ENCODE measurements at regions not wholly inside any gene's neighbourhood (a gene's known extent, or its start where the extent isn't known, plus 50 kb on each side); places are given as distances from the start of the nearest gene placed in this dataset.

DNA sequence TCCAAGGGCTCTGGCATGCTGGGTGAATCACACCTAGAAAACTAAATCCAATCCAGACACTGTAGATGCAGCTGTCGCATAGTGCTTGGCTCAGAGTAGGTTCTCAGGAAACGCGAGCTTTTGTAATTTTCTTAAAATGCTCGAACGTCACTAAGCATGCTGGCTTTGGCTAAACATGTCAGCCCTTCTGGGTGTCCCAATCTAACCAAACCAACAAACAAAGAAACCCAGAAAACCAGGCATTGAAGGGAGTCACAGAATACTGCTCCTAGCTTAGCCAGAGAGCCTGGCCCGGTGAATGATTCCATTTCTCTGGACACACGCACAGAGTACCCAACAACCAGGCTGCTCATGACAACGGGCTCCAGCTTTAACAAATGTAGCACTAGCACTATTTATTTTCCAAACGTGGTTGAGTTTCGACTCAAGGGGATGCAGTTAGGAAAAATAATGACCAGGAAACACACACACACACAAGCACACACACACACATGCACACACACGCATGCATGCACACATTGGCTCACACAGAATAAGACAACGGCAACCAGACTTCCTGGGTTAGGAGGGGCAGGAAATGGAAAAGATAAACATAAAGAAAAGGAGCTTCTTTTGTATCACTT lies 492.6 kb downstream of the MIAT start:
- no peak overlapping the region for H3K18ac ChIP-seq (ENCODE audit: low read length)
- no peaks in the 10 kb centered on the region for H3K79me1 ChIP-seq (ENCODE audit: low read length)
- no peak overlapping the region for H2AK5ac ChIP-seq (ENCODE audit: low read length)
- H2BK120ac ChIP-seq (ENCODE audit: low read depth, low read length) = no peak overlapping the region
- H2BK15ac ChIP-seq (replicated peaks; ENCODE audit: low read depth) = no peak overlapping the region
- no peak overlapping the region for H3K4me2 ChIP-seq (ENCODE audit: low read length)
- no peak overlapping the region for H3K27ac ChIP-seq (ENCODE audit: low read depth, low read length)
- no peak overlapping the region for H3K23ac ChIP-seq (ENCODE audit: low read length)
- H3K27me3 ChIP-seq (ENCODE audit: insufficient read depth, low read length, poor library complexity) = no peaks in the 10 kb centered on the region
- no peaks in the 10 kb centered on the region for H3K36me3 ChIP-seq (ENCODE audit: control insufficient read depth, insufficient read depth, low read length)
- H3K79me2 ChIP-seq (ENCODE audit: control insufficient read depth, insufficient read depth, low read length) = no peaks in the 10 kb centered on the region
- H3K56ac ChIP-seq (ENCODE audit: low read length) = no peak overlapping the region
- no peak overlapping the region for H3K4ac ChIP-seq (ENCODE audit: low read depth, low read length)
- no peak overlapping the region for H4K5ac ChIP-seq (ENCODE audit: low read length)
- H3K4me1 ChIP-seq (ENCODE audit: control insufficient read depth, low read depth, low read length) = no peaks in the 10 kb centered on the region
- DNase-seq = no peak
- no peak overlapping the region for H4K8ac ChIP-seq (ENCODE audit: low read depth, low read length)
- H2BK5ac ChIP-seq (ENCODE audit: low read length) = no peak overlapping the region
- H3K4me3 ChIP-seq (ENCODE audit: low read length) = no peak overlapping the region
- WGBS (ENCODE audit: extremely low coverage, insufficient coverage, low lambda C conversion rate) = no CpG with 5 or more reads among the region's 12 CpGs
- no peak overlapping the region for H3K9ac ChIP-seq (ENCODE audit: low read length)

DNA sequence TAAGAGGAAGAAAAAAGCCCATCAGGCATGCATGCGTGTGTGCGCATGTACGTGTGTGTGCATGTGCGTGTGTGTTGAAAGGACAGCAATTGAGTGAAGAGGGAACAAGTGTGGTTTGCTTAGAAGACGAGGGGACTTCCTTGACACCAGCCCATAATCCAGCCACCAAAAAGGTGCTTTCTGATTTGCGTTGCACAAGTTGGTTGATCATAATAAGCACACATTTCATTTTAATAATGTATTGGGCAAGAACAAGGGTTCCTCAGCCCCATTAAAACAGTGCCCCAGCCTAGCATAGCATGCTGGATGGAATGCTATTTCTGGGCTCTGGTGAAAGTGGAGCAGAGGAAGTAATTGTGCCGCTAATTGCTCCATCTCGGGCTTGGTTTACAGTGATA lies 493.2 kb downstream of the MIAT start:
- Histone ChIP-seq H3K79me1 (ENCODE audit: low read length) (no peaks in the 10 kb centered on the region), H2BK5ac (ENCODE audit: low read length) (no peak overlapping the region), H3K4me3 (ENCODE audit: low read length) (no peak overlapping the region), H3K18ac (ENCODE audit: low read length) (no peak overlapping the region), H3K4me2 (ENCODE audit: low read length) (no peak overlapping the region), H3K79me2 (ENCODE audit: control insufficient read depth, insufficient read depth, low read length) (no peaks in the 10 kb centered on the region), H2BK15ac (replicated peaks; ENCODE audit: low read depth) (no peak overlapping the region), H3K4ac (ENCODE audit: low read depth, low read length) (no peak overlapping the region), H4K8ac (ENCODE audit: low read depth, low read length) (no peak overlapping the region), H3K4me1 (ENCODE audit: control insufficient read depth, low read depth, low read length) (no peaks in the 10 kb centered on the region), H3K27ac (ENCODE audit: low read depth, low read length) (no peak overlapping the region), H3K56ac (ENCODE audit: low read length) (no peak overlapping the region), H3K36me3 (ENCODE audit: control insufficient read depth, insufficient read depth, low read length) (no peaks in the 10 kb centered on the region), H3K23ac (ENCODE audit: low read length) (no peak overlapping the region), H4K5ac (ENCODE audit: low read length) (no peak overlapping the region), H2BK120ac (ENCODE audit: low read depth, low read length) (no peak overlapping the region), H2AK5ac (ENCODE audit: low read length) (no peak overlapping the region), H3K9ac (ENCODE audit: low read length) (no peak overlapping the region), H3K27me3 (ENCODE audit: insufficient read depth, low read length, poor library complexity) (no peaks in the 10 kb centered on the region)
- WGBS (ENCODE audit: extremely low coverage, insufficient coverage, low lambda C conversion rate) = no CpG with 5 or more reads among the region's 8 CpGs
- no peak for DNase-seq

DNA sequence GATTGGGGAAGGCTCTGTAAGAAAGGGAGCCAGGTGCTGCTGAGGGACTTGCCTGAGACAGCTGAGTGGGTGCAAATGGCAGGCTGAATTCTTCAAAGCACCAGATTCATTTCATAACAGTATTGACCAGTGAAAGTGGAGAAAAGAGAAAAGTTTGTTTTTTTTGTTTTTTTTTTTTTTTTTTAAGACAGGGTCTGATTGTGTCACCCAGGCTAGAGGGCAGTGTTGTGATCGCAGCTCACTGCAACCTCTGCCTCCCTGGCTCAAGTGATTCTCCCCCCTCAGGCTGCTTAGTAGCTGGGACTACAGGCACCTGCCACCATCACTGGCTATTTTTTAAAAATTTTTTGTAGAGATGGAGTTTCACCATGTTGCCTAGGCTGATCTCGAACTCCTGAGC lies 494.0 kb downstream of the MIAT start:
- Histone ChIP-seq H3K18ac (ENCODE audit: low read length) (no peak overlapping the region), H4K8ac (ENCODE audit: low read depth, low read length) (no peak overlapping the region), H3K23ac (ENCODE audit: low read length) (no peak overlapping the region), H3K9ac (ENCODE audit: low read length) (no peak overlapping the region), H2BK5ac (ENCODE audit: low read length) (no peak overlapping the region), H3K79me1 (ENCODE audit: low read length) (no peaks in the 10 kb centered on the region), H2BK15ac (replicated peaks; ENCODE audit: low read depth) (no peak overlapping the region), H2AK5ac (ENCODE audit: low read length) (no peak overlapping the region), H3K4me2 (ENCODE audit: low read length) (no peak overlapping the region), H3K4me1 (ENCODE audit: control insufficient read depth, low read depth, low read length) (no peaks in the 10 kb centered on the region), H3K27me3 (ENCODE audit: insufficient read depth, low read length, poor library complexity) (no peaks in the 10 kb centered on the region), H3K27ac (ENCODE audit: low read depth, low read length) (no peak overlapping the region), H3K4me3 (ENCODE audit: low read length) (no peak overlapping the region), H2BK120ac (ENCODE audit: low read depth, low read length) (no peak overlapping the region), H4K5ac (ENCODE audit: low read length) (no peak overlapping the region), H3K56ac (ENCODE audit: low read length) (no peak overlapping the region), H3K36me3 (ENCODE audit: control insufficient read depth, insufficient read depth, low read length) (no peaks in the 10 kb centered on the region), H3K4ac (ENCODE audit: low read depth, low read length) (no peak overlapping the region), H3K79me2 (ENCODE audit: control insufficient read depth, insufficient read depth, low read length) (no peaks in the 10 kb centered on the region)
- DNase-seq = peak; percentile 43
- no CpG with 5 or more reads among the region's 2 CpGs for WGBS (ENCODE audit: extremely low coverage, insufficient coverage, low lambda C conversion rate)

DNA sequence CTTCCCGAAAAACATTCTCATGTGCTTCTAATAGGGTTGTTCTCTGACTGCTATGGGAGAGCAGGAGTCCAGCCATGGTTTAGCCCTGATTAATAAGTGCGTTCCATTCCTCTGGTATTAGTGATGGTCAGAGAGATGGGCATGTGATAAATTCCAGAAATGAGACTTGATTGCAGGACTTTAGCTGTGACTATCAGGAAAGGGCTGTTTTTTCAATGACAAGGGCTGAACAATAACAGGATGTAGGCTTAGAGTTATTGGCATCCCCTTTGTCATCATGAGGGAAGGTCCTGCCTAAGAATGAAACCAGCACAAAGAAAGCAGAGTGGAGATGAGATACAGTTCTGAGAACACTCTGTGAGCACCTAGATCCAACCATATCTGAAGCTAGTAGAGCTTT lies 494.6 kb downstream of the MIAT start:
- no peak for DNase-seq
- no CpG with 5 or more reads among the region's 2 CpGs for WGBS (ENCODE audit: extremely low coverage, insufficient coverage, low lambda C conversion rate)
- no peaks in the 10 kb centered on the region for H3K79me2 ChIP-seq (ENCODE audit: control insufficient read depth, insufficient read depth, low read length)
- no peak overlapping the region for H2BK5ac ChIP-seq (ENCODE audit: low read length)
- no peaks in the 10 kb centered on the region for H3K27me3 ChIP-seq (ENCODE audit: insufficient read depth, low read length, poor library complexity)
- H3K23ac ChIP-seq (ENCODE audit: low read length) = no peak overlapping the region
- H3K27ac ChIP-seq (ENCODE audit: low read depth, low read length) = no peak overlapping the region
- no peak overlapping the region for H3K56ac ChIP-seq (ENCODE audit: low read length)
- H3K4ac ChIP-seq (ENCODE audit: low read depth, low read length) = no peak overlapping the region
- no peak overlapping the region for H3K9ac ChIP-seq (ENCODE audit: low read length)
- H3K79me1 ChIP-seq (ENCODE audit: low read length) = no peaks in the 10 kb centered on the region
- H2AK5ac ChIP-seq (ENCODE audit: low read length) = no peak overlapping the region
- H4K8ac ChIP-seq (ENCODE audit: low read depth, low read length) = no peak overlapping the region
- no peak overlapping the region for H3K18ac ChIP-seq (ENCODE audit: low read length)
- H3K4me2 ChIP-seq (ENCODE audit: low read length) = no peak overlapping the region
- H3K4me3 ChIP-seq (ENCODE audit: low read length) = no peak overlapping the region
- H3K4me1 ChIP-seq (ENCODE audit: control insufficient read depth, low read depth, low read length) = no peaks in the 10 kb centered on the region
- H2BK120ac ChIP-seq (ENCODE audit: low read depth, low read length) = no peak overlapping the region
- no peak overlapping the region for H2BK15ac ChIP-seq (replicated peaks; ENCODE audit: low read depth)
- H4K5ac ChIP-seq (ENCODE audit: low read length) = no peak overlapping the region
- H3K36me3 ChIP-seq (ENCODE audit: control insufficient read depth, insufficient read depth, low read length) = no peaks in the 10 kb centered on the region

DNA sequence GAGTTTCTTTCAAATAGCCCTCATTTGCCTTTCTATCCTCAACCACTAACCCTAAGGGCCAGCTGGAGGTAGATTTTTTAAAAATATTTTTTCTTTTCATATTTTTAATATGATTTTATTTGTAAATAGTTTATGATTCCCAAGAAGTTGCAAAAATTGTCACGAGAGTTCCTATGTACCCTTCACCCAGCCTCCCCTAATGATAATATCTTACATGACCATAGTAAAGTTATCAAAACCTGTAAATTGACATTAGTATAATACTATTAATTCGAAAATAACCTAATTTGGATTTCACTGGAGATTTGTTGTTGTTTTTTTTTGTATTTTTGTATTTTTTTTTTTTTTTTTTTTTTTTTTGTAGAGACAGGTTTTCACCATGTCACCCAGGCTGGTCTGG lies 495.5 kb downstream of the MIAT start:
- no peak overlapping the region for H2BK15ac ChIP-seq (replicated peaks; ENCODE audit: low read depth)
- H3K36me3 ChIP-seq (ENCODE audit: control insufficient read depth, insufficient read depth, low read length) = no peaks in the 10 kb centered on the region
- H2BK120ac ChIP-seq (ENCODE audit: low read depth, low read length) = no peak overlapping the region
- H3K23ac ChIP-seq (ENCODE audit: low read length) = no peak overlapping the region
- no peak overlapping the region for H4K5ac ChIP-seq (ENCODE audit: low read length)
- no peak overlapping the region for H3K9ac ChIP-seq (ENCODE audit: low read length)
- H3K79me2 ChIP-seq (ENCODE audit: control insufficient read depth, insufficient read depth, low read length) = no peaks in the 10 kb centered on the region
- no peak overlapping the region for H4K8ac ChIP-seq (ENCODE audit: low read depth, low read length)
- H3K27me3 ChIP-seq (ENCODE audit: insufficient read depth, low read length, poor library complexity) = no peaks in the 10 kb centered on the region
- no peaks in the 10 kb centered on the region for H3K4me1 ChIP-seq (ENCODE audit: control insufficient read depth, low read depth, low read length)
- no peak overlapping the region for H3K56ac ChIP-seq (ENCODE audit: low read length)
- H3K4me3 ChIP-seq (ENCODE audit: low read length) = no peak overlapping the region
- WGBS (ENCODE audit: extremely low coverage, insufficient coverage, low lambda C conversion rate) = no CpG with 5 or more reads among the region's 2 CpGs
- H3K18ac ChIP-seq (ENCODE audit: low read length) = no peak overlapping the region
- H3K4me2 ChIP-seq (ENCODE audit: low read length) = no peak overlapping the region
- H2BK5ac ChIP-seq (ENCODE audit: low read length) = no peak overlapping the region
- DNase-seq = no peak
- H3K27ac ChIP-seq (ENCODE audit: low read depth, low read length) = no peak overlapping the region
- no peak overlapping the region for H2AK5ac ChIP-seq (ENCODE audit: low read length)
- H3K79me1 ChIP-seq (ENCODE audit: low read length) = no peaks in the 10 kb centered on the region
- H3K4ac ChIP-seq (ENCODE audit: low read depth, low read length) = no peak overlapping the region

DNA sequence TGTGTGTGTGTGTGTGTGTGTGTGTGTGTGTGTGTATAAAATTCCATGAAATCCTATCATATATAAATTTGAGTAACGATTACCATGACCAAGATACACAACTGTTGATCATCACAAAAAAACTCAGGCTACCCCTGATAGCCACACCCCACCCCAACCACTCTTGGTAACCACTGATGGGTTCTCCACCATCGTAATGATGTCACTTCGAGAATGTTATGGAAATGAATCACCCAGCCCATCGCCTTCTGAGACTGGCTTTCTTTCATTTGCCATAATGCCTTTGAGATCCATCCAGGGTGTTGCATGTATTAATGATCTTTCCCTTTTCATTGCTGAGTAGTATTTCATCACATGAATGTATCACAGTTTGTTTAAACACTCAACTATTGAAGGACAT lies 496.0 kb downstream of the MIAT start:
- Histone ChIP-seq H3K36me3 (ENCODE audit: control insufficient read depth, insufficient read depth, low read length) (no peaks in the 10 kb centered on the region), H2BK15ac (replicated peaks; ENCODE audit: low read depth) (no peak overlapping the region), H3K23ac (ENCODE audit: low read length) (no peak overlapping the region), H3K18ac (ENCODE audit: low read length) (no peak overlapping the region), H3K27ac (ENCODE audit: low read depth, low read length) (no peak overlapping the region), H3K56ac (ENCODE audit: low read length) (no peak overlapping the region), H3K4me3 (ENCODE audit: low read length) (no peak overlapping the region), H3K79me1 (ENCODE audit: low read length) (no peaks in the 10 kb centered on the region), H3K4me1 (ENCODE audit: control insufficient read depth, low read depth, low read length) (no peaks in the 10 kb centered on the region), H4K8ac (ENCODE audit: low read depth, low read length) (no peak overlapping the region), H4K5ac (ENCODE audit: low read length) (no peak overlapping the region), H3K27me3 (ENCODE audit: insufficient read depth, low read length, poor library complexity) (no peaks in the 10 kb centered on the region), H3K4ac (ENCODE audit: low read depth, low read length) (no peak overlapping the region), H2BK120ac (ENCODE audit: low read depth, low read length) (no peak overlapping the region), H2AK5ac (ENCODE audit: low read length) (no peak overlapping the region), H2BK5ac (ENCODE audit: low read length) (no peak overlapping the region), H3K79me2 (ENCODE audit: control insufficient read depth, insufficient read depth, low read length) (no peaks in the 10 kb centered on the region), H3K4me2 (ENCODE audit: low read length) (no peak overlapping the region), H3K9ac (ENCODE audit: low read length) (no peak overlapping the region)
- DNase-seq = no peak
- no CpG with 5 or more reads among the region's 4 CpGs for WGBS (ENCODE audit: extremely low coverage, insufficient coverage, low lambda C conversion rate)

Measured in mesendoderm (in vitro differentiated cells).